Adrenal gland (tissue), 5 donors: ENCODE measurements at regions not wholly inside any gene's neighbourhood (a gene's known extent, or its start where the extent isn't known, plus 50 kb on each side); places are given as distances from the start of the nearest gene placed in this dataset.

ENCODE experiments used
- CTCF ChIP-seq, 6 experiments: fragments of 450-650 bp in 4 of 6; fragments of 200-600 bp in 2 of 6; sonication (generic) in 1 of 6; IDR thresholded peaks; 1 replicate in 5 of 6; 2 replicates in 1 of 6; pipeline versions ENCODE4 v1.5.1 to v1.8.0; 2016 to 2021; ENCODE audit warnings: antibody characterized with exemption in 6 of 6, mild to moderate bottlenecking in 2 of 6, moderate library complexity in 1 of 6
- POLR2A ChIP-seq, 2 donors: fragments of 450-650 bp; IDR thresholded peaks; one replicate each; pipeline ENCODE4 v1.6.1; 2017; ENCODE audit warnings: antibody characterized with exemption in 2 of 2, mild to moderate bottlenecking in 2 of 2, moderate library complexity in 1 of 2
- donor health status: DM: no; HTN: no; CAD: no.

- no peak for TF ChIP-seq CTCF (IDR thresholded peaks at IDR 0.05)
- TF ChIP-seq POLR2A (IDR thresholded peaks at IDR 0.05), result no peak
Measured at GRCh38 chr2:236758406-236758805, 188.8 kb downstream of the ACKR3 start.
